ENCODE measurements at regions not wholly inside any gene's neighbourhood (a gene's known extent, or its start where the extent isn't known, plus 50 kb on each side); places are given as distances from the start of the nearest gene placed in this dataset.

GRCh38 chr6:28643017-28643740 is 117.5 kb downstream of the GPX5 start:
- Histone ChIP-seq H3K9ac (ENCODE audit: low read length) (no peak overlapping the region), H3K4me3 (ENCODE audit: low read length) (peak overlapping the region; percentile 33), H3K27me3 (replicated peaks; ENCODE audit: insufficient read depth, low read length) (no peaks in the 10 kb centered on the region), H3K9me2 (replicated peaks; ENCODE audit: insufficient read depth, low read length) (no peaks in the 10 kb centered on the region), H3K9me3 (replicated peaks; ENCODE audit: insufficient read depth, low read length) (no peaks in the 10 kb centered on the region), H3K36me3 (replicated peaks; ENCODE audit: insufficient read depth, low read length) (no peaks in the 10 kb centered on the region), H4K20me1 (ENCODE audit: insufficient read depth, low read length) (no peaks in the 10 kb centered on the region), H3K79me2 (ENCODE audit: low read length) (no peaks in the 10 kb centered on the region), H3K4me2 (ENCODE audit: low read depth, low read length) (no peak overlapping the region; the same call in 1 of the 2 replicates), H3K27ac (ENCODE audit: low read length) (peak overlapping the region; percentile 25; the same call in 1 of the 2 replicates), H3K4me1 (ENCODE audit: low read length) (no peaks in the 10 kb centered on the region), H3F3A (ENCODE audit: insufficient read depth, low read length) (no peaks in the 10 kb centered on the region), H2AFZ (ENCODE audit: low read length) (no peak overlapping the region)
- peak; percentile 35 for DNase-seq
- TF ChIP-seq EZH2 (optimal IDR thresholded peaks at IDR 0.05; ENCODE audit: low read depth, low read length) (no peak), EZH2phosphoT487 (IDR thresholded peaks at IDR 0.05; ENCODE audit: low read length) (no peak), CTCF (IDR thresholded peaks at IDR 0.05; ENCODE audit: low read length) (no peak)

- DNase-seq = no peak
- TF ChIP-seq CTCF (IDR thresholded peaks at IDR 0.05; ENCODE audit: low read length) = no peak
- no peak for TF ChIP-seq EZH2phosphoT487 (IDR thresholded peaks at IDR 0.05; ENCODE audit: low read length)
- TF ChIP-seq EZH2 (optimal IDR thresholded peaks at IDR 0.05; ENCODE audit: low read depth, low read length) = no peak
- Histone ChIP-seq H3K36me3 (replicated peaks; ENCODE audit: insufficient read depth, low read length) (no peaks in the 10 kb centered on the region), H3F3A (ENCODE audit: insufficient read depth, low read length) (no peaks in the 10 kb centered on the region), H3K4me3 (ENCODE audit: low read length) (no peak overlapping the region), H3K27ac (ENCODE audit: low read length) (no peak overlapping the region), H3K79me2 (ENCODE audit: low read length) (no peaks in the 10 kb centered on the region), H3K9me2 (replicated peaks; ENCODE audit: insufficient read depth, low read length) (no peaks in the 10 kb centered on the region), H2AFZ (ENCODE audit: low read length) (no peak overlapping the region), H3K9me3 (replicated peaks; ENCODE audit: insufficient read depth, low read length) (no peaks in the 10 kb centered on the region), H3K9ac (ENCODE audit: low read length) (no peak overlapping the region), H3K4me2 (ENCODE audit: low read depth, low read length) (no peak overlapping the region), H3K4me1 (ENCODE audit: low read length) (no peaks in the 10 kb centered on the region), H3K27me3 (replicated peaks; ENCODE audit: insufficient read depth, low read length) (no peaks in the 10 kb centered on the region), H4K20me1 (ENCODE audit: insufficient read depth, low read length) (no peaks in the 10 kb centered on the region)
Measured at GRCh38 chr6:28646650-28647049, 121.0 kb downstream of the GPX5 start.

- TF ChIP-seq EZH2phosphoT487 (IDR thresholded peaks at IDR 0.05; ENCODE audit: low read length) = no peak
- no peak for TF ChIP-seq EZH2 (optimal IDR thresholded peaks at IDR 0.05; ENCODE audit: low read depth, low read length)
- TF ChIP-seq CTCF (IDR thresholded peaks at IDR 0.05; ENCODE audit: low read length) = no peak
Measured at GRCh38 chr6:28648035-28648877, 122.6 kb downstream of the GPX5 start.

More at GRCh38 chr6:28648035-28648877, 122.6 kb downstream of the GPX5 start:
- Histone ChIP-seq H3K4me3 (ENCODE audit: low read length) (peak overlapping the region; percentile 77), H3K9ac (ENCODE audit: low read length) (peak overlapping the region; percentile 21; the same call in 1 of the 2 replicates), H3F3A (ENCODE audit: insufficient read depth, low read length) (no peaks in the 10 kb centered on the region), H3K9me3 (replicated peaks; ENCODE audit: insufficient read depth, low read length) (no peaks in the 10 kb centered on the region), H3K27me3 (replicated peaks; ENCODE audit: insufficient read depth, low read length) (no peaks in the 10 kb centered on the region), H3K9me2 (replicated peaks; ENCODE audit: insufficient read depth, low read length) (no peaks in the 10 kb centered on the region), H4K20me1 (ENCODE audit: insufficient read depth, low read length) (no peaks in the 10 kb centered on the region), H3K4me1 (ENCODE audit: low read length) (no peaks in the 10 kb centered on the region), H3K4me2 (ENCODE audit: low read depth, low read length) (peak overlapping the region; percentile 76), H2AFZ (ENCODE audit: low read length) (peak overlapping the region; percentile 72), H3K27ac (ENCODE audit: low read length) (peak overlapping the region; percentile 5; the same call in 1 of the 2 replicates), H3K79me2 (ENCODE audit: low read length) (no peaks in the 10 kb centered on the region), H3K36me3 (replicated peaks; ENCODE audit: insufficient read depth, low read length) (no peaks in the 10 kb centered on the region)
- DNase-seq = peak; percentile 81
